ENCODE measurements at regions not wholly inside any gene's neighbourhood (a gene's known extent, or its start where the extent isn't known, plus 50 kb on each side); places are given as distances from the start of the nearest gene placed in this dataset.
"Not testable (repeated sequence)": the region's sequence is repeated elsewhere in the genome, so short reads cannot be mapped to it uniquely, and the experiment has no call there.

- DNase-seq (ENCODE audit: low read depth, low spot score) = no peak
Observed at GRCh38 chr4:53716471-53717063, 125.3 kb upstream of the LNX1 start.

DNA sequence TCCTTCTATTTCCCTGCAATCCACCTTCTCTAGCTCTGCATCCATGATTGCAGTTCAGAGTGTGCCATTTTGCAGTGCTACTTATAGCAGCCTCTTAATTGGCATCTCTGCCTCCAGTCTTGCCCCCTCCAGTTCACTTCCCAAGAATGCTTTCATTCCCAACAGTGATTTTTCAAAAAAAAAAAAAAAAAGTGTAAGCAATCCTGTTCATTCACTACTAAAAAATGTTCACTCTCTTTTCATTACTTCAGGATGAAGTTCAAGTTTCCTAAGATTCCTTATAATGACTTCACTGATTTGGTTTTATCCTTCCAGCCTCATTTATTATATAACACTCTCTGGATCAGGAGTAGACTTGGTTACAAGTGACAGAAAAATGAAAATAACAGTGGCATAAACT is 124.7 kb upstream of the LNX1 start:
- no peak for DNase-seq (ENCODE audit: low read depth, low spot score)

GRCh38 chr4:53714236-53715140 is 123.2 kb upstream of the LNX1 start:
- DNase-seq (ENCODE audit: low read depth, low spot score) = no peak

DNA sequence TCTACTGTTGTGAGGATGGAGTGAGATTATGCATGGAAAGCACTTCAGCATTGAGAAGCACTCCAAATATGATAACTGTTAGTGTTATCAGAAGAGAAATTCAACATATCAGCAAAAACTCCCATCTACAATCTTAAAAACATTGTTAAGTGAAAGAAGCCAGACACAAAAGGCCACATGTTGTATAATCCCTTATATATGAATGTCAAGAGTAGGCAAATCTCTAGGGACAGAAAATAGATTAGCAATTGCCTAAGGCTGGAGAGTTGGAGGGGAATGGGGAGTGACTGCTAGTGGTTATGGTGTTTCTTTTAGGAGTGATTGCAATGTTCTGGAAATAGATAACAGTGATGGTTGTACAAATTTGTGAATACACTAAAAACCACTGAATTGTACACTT is 122.5 kb upstream of the LNX1 start:
- DNase-seq (ENCODE audit: low read depth, low spot score) = no peak

- no peak for DNase-seq (ENCODE audit: low read depth, low spot score)
Observed at GRCh38 chr4:53713296-53713695, 122.0 kb upstream of the LNX1 start.

DNA sequence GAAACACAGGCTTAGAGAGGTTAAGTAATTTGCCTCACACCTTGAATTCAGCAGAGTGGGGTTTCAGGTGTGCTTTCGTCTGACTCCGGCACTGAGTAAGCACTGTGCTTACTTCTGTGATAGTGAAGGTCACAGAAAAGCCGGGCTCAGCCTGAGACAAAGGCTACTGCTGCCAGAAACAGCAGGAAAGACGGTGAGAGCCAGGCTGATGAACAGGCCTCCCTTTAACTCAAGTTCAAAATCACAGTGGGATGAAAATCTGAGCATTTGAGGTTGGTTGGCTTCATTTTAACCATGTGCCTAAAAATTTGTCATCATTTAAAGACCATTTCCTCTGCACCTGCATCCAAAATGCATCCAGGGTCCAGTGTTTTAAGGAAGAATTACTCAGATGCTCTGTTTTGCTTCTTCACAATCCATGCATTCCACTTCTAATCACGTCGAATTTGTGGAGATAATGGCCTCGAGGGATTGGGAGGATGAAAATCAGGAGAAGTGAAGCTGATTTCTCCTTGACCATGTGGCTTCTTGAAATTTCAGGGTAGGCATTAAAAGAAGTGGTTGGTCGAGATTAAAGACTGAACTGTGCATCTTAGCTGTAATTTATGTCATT is 121.2 kb upstream of the LNX1 start:
- DNase-seq (ENCODE audit: low read depth, low spot score) = no peak

GRCh38 chr4:53711926-53712325 is 120.6 kb upstream of the LNX1 start:
- DNase-seq (ENCODE audit: low read depth, low spot score) = no peak

DNA sequence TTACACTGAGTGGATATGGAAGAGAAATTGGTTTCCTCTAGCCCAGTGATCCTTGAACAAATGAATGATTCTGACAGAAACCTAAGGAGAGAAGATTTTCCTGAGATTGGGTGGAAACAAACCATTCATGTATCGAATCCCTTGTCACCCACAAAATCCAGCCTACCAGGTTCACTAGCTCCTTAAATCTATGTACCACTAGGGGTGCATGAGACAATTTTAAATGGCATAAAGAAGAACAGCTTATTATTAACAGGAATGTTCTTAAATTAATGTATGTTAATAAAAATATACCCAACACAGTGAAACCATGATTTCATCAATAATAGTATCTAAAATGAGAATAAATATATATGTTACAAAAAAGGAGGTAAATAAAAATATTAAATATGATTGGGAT is 118.4 kb upstream of the LNX1 start:
- DNase-seq (ENCODE audit: low read depth, low spot score) = no peak

GRCh38 chr4:53707491-53707890 is 116.2 kb upstream of the LNX1 start:
- DNase-seq (ENCODE audit: low read depth, low spot score) = no peak

- no peak for DNase-seq (ENCODE audit: low read depth, low spot score)
Observed at GRCh38 chr4:53706422-53707032, 115.2 kb upstream of the LNX1 start.

GRCh38 chr4:53705972-53706371 is 114.7 kb upstream of the LNX1 start:
- DNase-seq (ENCODE audit: low read depth, low spot score) = no peak

- no peak for DNase-seq (ENCODE audit: low read depth, low spot score)
Observed at GRCh38 chr4:53705151-53705764, 114.0 kb upstream of the LNX1 start.

GRCh38 chr4:53704329-53704728 is 113.0 kb upstream of the LNX1 start:
- DNase-seq (ENCODE audit: low read depth, low spot score) = no peak

- no peak for DNase-seq (ENCODE audit: low read depth, low spot score)
Observed at GRCh38 chr4:53703267-53703655, 112.0 kb upstream of the LNX1 start.

DNA sequence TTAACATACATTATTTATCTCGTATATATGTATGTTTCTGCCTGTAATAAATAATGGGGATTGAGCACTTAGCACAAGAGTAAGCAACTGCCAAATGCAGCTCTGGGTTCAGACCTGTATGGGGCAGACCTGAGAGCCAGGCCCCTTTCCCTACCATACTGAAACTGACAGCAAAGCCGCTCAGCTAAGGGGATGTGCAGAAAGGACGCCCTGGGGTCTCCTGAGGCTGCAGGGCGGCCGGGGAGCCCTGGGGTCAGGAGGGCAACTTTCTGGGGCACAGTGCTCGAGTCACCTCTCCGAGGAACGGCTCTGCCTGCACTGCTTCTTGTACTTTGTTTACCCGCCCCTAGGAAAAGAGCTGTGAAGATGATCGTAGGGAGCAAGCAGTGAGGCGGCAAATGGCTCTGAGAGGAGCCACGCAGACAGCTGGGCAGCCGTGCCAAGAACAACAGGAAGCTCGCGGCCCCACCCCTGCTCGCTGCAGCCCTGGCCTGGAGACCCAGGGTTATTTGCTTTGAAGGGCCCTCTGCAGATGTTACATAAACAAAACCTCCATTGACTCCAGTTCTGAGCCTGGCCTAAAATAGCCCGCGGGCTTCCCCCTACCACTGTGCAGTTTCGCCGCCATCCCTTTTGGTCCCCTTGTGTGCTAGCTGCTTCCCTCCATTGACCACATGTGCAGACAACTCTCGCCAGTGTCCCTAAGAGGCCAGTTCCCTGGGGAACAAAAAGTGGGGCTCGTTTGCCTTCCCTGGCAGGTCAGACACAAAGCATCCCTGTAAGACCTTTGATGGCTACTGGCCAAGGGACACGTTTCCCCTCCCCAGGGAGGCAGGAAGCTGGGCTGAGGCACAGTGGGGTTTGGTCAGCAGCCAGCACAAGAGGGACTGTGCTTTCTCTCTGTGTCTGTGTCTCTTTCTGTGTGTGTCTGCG is 111.3 kb upstream of the LNX1 start:
- DNase-seq (ENCODE audit: low read depth, low spot score) = no peak

- DNase-seq (ENCODE audit: low read depth, low spot score) = not testable (repeated sequence)
Observed at GRCh38 chr4:53701260-53701659, 110.0 kb upstream of the LNX1 start.

DNA sequence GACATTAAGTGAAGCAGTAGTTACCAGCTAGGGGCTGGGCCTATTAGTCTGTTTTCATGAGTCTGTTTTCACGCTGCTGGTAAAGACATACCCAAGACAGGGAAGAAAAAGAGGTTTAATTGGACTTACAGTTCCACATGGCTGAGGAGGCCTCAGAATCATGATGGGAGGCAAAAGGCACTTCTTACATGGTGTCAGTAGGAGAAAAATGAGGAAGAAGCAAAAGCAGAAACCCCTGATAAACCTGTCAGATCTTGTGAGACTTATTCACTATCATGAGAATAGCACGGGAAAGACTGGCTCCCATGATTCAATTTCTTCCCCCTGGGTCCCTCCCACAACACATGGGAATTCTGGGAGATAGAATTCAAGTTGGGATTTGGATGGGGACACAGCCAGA is 108.0 kb upstream of the LNX1 start:
- not testable (repeated sequence) for DNase-seq (ENCODE audit: low read depth, low spot score)

- no peak for DNase-seq (ENCODE audit: low read depth, low spot score)
Observed at GRCh38 chr4:53697016-53697685, 105.9 kb upstream of the LNX1 start.

- no peak for DNase-seq (ENCODE audit: low read depth, low spot score)
Observed at GRCh38 chr4:53695540-53696463, 104.5 kb upstream of the LNX1 start.

Measured in pulmonary artery endothelial cell (primary cell).